HG02852 (cell line): ENCODE measurements at regions not wholly inside any gene's neighbourhood (a gene's known extent, or its start where the extent isn't known, plus 50 kb on each side); places are given as distances from the start of the nearest gene placed in this dataset.
"Not testable (repeated sequence)": the region's sequence is repeated elsewhere in the genome, so short reads cannot be mapped to it uniquely, and the experiment has no call there.

ENCODE experiments used
- ATAC-seq: cut with Tn5 transposase; IDR thresholded peaks from one replicate; pipeline ENCODE4 v1.9.1; 2021; ENCODE audit warnings: mild to moderate bottlenecking, moderate library complexity; ENCODE audit not compliant: unreplicated experiment

DNA sequence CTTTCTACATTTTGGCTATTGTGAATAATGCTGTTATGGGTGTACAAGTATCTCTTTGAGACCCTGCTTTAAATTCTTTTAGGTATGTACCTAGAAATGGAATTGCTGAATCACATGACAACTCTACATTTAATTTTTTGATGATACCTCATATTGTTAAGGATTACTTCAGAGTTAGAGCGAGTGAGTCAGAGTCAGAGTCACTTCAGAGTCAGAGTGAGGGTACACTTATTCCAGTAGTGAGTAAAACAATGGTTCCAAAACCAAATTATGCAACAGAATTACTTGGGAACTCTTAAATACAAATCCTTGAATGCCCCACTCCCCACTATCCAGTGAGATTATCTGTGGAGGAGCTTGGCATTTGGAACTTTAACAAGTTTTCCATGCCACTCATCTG, 50.3 kb upstream of the SNRK start:
- ATAC-seq = no peak

DNA sequence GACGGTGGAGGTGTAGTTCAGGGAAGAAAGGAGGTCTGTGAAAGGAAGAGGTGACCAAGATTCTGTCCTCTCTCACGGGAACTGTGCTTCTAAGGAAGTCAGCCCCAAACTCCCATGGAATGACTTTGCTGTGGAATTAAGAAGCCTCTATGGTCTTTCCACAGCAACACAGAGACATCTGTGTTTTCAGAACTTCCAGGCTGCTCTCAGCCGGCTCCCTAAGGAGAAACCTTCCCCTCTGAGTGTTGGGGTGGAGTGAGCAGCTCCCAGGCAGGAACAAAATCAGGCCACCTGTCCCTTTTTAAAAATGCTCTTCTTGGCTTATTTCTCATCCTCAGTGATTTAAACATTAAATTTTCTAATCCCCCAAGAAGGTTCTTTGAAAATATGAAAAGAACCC, 53.3 kb upstream of the SNRK start:
- no peak for ATAC-seq

DNA sequence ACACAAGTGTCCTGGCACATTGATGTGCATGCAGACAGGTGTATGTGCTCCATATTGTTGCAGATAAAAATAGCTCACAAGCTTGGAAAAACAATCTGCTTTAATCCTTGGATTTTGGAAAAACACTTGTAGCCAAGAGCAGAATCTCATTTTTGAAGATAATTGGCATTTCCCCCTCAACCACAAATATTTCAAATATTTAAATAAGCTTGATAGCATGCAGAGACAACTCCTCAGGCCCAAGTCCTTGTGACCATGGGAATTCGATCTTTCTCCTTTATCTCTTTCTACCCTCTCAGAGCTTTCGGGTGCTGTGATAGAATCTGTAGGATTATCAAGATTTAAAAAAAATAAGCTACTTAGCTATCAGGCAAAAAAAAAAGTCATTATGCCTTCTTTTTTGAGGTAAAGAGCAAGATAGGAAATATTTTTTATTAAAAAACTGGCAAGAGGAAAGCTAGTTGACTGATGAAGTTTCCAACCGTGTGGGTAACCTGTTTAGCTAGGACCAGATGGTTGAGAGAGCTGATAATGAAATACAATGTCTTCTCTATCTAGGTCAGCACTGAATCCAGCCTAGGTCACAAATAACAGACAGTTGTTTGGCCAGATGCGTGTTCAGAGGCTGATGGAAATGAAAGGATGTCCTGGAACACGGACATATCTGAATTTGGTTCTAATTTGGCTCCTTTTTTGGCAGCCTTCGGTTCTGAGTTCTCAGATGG, 54.9 kb upstream of the SNRK start:
- no peak for ATAC-seq

GRCh38 chr3:43229865-43230264, 56.5 kb upstream of the SNRK start:
- ATAC-seq = not testable (repeated sequence)

- not testable (repeated sequence) for ATAC-seq
Observed at GRCh38 chr3:43227685-43228084, 58.7 kb upstream of the SNRK start.

- ATAC-seq = no peak
Observed at GRCh38 chr3:43224405-43225073, 61.8 kb upstream of the SNRK start.

DNA sequence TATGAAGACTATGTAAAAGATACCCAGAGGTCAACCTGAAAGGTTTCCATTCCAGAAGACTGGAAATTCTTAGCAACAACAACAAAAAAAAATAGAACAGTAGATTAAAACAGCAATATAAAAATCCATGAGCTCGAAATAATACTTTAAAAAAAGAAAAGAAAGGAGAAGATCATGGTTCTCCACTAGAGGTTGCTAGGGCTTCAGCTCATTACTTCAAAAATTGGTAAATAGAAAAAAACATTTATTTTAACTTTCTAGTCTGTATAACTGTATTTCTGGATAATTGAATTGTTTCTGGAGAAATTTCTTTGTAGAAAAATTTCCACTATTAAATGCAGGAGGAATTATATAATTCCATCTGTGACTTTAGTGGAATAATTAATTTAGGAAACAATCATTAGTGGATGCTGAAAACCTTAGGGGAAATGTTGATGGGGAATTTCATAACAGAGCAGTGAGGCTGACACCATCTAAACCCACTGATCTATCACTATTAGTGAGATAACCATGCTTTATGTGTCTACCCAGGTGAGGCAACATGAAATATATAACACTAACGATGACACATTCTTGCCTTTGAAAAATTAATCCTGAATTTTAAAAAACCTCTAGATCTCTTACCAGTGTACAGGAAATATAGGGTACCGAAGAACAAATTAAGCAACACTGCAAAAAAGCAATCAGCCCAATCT, 62.5 kb upstream of the SNRK start:
- no peak for ATAC-seq

DNA sequence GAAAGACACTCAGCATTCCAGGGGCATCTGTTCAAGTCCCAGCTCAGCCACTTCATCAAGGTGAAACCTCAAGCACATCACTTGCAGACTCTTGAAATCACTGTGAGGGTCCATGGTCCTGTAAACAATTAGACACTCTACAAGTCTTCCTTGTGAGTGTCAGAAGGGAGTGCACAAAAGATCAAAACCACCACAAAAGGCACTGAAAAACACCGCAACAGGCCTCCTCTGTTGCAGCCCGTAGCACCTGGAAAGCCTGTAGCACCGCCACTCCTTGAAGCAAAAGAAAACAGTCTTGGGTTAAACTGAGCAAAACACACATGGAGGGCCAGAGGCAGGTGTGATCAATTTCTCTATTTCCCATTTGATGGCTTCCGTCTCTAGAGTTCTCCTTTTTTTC, 63.8 kb upstream of the SNRK start:
- ATAC-seq = no peak

DNA sequence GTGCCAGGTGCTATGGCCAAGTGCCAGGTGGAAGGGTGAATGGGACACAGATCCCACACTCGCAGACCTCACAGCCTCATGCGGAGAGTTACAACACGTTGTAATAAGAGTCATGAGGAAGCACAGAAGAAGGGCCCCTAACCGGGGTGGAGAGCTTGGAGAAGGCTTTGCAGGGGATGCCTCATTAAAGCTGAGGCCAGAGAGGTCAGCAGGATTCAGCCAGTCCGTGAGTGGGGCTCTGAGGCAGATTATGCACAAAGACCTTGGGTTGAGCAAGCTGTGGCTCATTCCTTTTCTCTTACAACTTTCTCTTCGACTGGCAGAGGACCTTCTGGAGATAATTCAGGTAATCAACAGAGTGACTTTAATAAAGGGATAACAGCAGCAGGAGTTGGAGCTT, 65.3 kb upstream of the SNRK start:
- no peak for ATAC-seq

GRCh38 chr3:43219616-43220015, 66.7 kb upstream of the SNRK start:
- ATAC-seq = no peak

- no peak for ATAC-seq
Observed at GRCh38 chr3:43218921-43219320, 67.4 kb upstream of the SNRK start.

- no peak for ATAC-seq
Observed at GRCh38 chr3:43218156-43218555, 68.2 kb upstream of the SNRK start.

DNA sequence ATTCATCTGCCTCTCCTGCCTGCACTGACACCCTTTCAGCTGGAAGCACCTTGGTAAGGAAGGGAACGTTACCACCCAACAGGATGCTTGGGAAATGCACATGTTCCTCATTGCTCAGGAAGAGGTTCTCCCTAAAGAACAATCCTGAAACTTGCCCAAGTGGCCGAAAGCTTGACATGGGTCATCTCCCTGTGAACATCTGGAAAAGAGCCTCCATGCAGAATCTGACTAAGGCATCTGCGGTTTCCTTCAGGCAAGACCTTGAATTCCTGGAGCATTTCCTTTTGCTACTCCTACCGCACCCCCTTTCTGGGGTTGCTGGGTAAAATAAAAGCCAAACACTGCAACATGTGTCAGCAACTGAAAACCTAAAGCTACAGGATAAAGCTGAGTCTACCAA, 68.7 kb upstream of the SNRK start:
- ATAC-seq = no peak

DNA sequence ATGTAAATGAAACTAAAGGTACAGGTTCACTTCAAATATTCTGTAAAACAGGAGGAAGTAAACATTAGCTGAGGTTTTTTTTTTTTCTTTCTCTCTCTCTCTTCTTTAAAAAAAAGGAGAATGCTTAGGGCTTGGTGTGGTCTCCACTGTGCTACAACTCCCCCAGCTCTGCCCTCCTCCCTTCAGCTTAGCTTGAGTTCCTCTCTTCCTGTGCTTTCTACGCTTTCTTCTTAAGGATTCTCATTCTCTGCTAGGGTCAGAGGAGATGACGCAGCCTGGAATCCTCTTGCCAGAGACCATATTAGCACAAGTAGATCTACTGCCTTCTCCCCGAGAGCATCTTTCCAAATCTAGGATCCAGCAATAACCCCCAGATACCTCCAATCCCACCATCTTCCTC, 69.1 kb upstream of the SNRK start:
- no peak for ATAC-seq

GRCh38 chr3:43215663-43216275, 70.6 kb upstream of the SNRK start:
- ATAC-seq = no peak

- no peak for ATAC-seq
Observed at GRCh38 chr3:43215138-43215537, 71.2 kb upstream of the SNRK start.

GRCh38 chr3:43214616-43215015, 71.7 kb upstream of the SNRK start:
- no peak for ATAC-seq

DNA sequence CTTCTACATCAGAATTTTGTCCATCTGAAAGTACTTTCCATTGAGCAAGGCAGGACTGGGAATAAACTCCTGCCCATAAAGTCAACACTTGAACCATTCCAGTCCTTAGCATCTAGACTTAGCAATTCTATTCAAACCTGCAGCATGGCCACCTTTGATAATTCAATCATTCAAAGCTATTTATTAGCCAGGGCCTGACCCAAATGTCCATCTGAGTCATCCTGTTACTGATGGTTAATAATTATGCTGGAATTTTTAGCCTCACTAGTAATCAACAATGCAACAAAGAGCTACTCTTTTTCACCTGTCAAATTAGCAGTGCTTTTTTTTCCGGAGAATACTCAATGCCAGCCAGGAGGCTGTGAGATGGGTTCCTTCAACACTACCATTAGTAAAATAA, 72.7 kb upstream of the SNRK start:
- ATAC-seq = no peak

DNA sequence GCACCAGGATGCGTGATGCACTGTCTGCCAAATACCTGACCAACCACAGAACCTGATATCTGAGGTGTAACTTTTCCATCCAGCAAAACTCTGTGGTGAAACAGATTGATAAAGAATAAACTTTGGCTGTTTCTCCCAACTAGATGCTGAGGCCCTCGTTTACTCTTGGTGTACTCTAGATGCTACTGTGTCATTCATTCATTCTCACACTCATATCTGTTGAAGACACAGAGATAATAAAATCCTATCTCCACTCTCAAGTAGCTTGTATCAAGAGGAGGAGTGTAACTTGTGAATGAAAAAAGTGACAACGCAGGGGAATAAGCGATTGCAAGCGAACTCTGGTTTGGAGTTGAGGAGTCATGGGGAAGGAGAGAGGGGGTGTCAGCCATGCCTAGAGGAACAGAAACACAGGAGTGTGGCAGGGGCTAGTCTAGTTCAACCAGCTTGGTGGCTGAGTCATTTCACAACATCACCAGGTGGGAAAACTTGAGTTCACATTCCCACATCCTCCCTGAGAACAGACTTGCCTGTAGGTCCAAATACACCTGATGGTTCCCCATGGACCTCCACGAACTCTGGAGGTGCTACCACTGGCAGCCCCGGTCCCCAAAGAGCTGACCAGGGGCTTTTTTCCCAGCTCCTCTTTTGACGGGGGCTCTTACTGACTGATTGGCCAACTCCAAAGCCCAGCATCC, 73.3 kb upstream of the SNRK start:
- ATAC-seq = no peak

GRCh38 chr3:43211681-43212080, 74.7 kb upstream of the SNRK start:
- no peak for ATAC-seq
